Glomerular visceral epithelial cell (primary cell): ENCODE measurements at regions not wholly inside any gene's neighbourhood (a gene's known extent, or its start where the extent isn't known, plus 50 kb on each side); places are given as distances from the start of the nearest gene placed in this dataset.

Experiments
- DNase-seq: peaks from one replicate; pipeline ENCODE4 v3.0.0-alpha.2; 2016; ENCODE audit errors: extremely low spot score

- DNase-seq: no peak
These were observed 410.1 kb downstream of the OMA1 start for GRCh38 chr1:58136387-58136786.

- DNase-seq: no peak
These were observed 410.7 kb downstream of the OMA1 start for GRCh38 chr1:58135821-58136321.

- no peak for DNase-seq
These were observed 413.0 kb downstream of the OMA1 start for GRCh38 chr1:58133562-58133961.

GRCh38 chr1:58123051-58123450 is 423.5 kb downstream of the OMA1 start:
- no peak for DNase-seq

- no peak for DNase-seq
These were observed 426.6 kb downstream of the OMA1 start for GRCh38 chr1:58119971-58120370.

DNA sequence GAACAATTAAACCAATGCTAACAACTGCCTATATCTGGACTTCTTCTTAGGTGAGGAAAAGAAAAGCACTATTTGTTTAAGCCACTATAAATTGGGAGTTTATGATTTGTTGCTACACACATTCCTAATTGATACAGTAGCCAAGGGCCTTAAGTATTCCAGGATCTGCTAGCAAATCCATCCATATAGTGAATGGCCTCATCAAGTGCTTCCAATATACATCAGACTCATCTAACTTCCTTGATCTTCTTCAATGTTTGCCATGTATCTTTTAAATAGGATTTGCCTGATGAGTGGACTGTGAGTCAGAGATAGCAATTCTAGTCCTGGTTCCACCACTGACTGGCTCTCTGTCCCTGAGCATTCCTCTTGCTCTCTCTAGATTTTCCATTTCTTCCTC is 430.2 kb downstream of the OMA1 start:
- no peak for DNase-seq

DNA sequence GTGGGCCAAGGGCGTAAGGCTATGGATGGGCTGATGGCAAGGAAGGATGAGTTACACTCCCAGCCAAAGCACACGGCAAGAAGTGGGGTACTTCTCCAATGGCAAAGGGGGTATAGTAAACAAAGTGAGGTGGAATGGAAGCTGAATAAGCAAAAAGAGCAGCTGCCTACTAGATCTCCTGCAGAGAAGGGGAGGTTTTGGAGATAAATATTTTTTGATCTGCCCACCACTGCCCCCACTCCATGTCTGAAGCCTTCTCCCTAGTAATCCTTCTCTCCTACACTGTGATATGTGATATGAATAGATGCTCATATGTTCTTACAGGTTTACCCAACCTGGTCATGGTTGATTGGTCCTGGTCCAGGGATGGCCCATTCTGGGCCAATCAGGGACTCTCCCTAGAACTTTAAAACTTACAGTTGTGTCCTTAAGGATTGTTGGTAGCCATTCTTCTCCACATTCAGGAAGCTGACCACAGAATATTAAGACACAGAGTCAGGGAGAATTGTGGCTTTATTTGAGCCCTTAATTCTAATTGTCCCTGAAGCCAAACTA is 436.8 kb downstream of the OMA1 start:
- no peak for DNase-seq

DNA sequence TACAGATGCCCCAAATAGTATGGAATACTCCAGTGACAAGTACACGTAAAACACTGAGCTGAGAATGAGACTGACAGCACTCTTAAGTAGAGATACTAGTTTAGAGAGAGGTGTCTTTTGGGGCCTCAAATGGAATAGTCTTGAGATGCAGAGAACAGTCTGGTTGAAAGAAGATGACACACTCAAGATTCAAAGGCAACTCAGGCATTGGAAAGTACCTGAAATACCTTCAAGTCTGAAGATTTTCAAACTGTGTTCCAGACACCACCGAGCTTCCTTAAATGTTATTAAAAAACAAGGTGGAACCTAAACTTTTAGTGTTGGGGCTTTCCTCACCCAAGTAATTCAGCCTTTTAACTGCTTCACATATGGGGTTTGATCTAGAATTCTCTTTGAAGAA is 437.7 kb downstream of the OMA1 start:
- DNase-seq: no peak

- no peak for DNase-seq
These were observed 438.6 kb downstream of the OMA1 start for GRCh38 chr1:58107943-58108342.

- no peak for DNase-seq
These were observed 441.6 kb downstream of the OMA1 start for GRCh38 chr1:58104960-58105359.

- DNase-seq: no peak
These were observed 449.8 kb downstream of the OMA1 start for GRCh38 chr1:58096714-58097113.

GRCh38 chr1:58095183-58095582 is 451.3 kb downstream of the OMA1 start:
- DNase-seq: no peak

- no peak for DNase-seq
These were observed 452.3 kb downstream of the OMA1 start for GRCh38 chr1:58094221-58094620.

DNA sequence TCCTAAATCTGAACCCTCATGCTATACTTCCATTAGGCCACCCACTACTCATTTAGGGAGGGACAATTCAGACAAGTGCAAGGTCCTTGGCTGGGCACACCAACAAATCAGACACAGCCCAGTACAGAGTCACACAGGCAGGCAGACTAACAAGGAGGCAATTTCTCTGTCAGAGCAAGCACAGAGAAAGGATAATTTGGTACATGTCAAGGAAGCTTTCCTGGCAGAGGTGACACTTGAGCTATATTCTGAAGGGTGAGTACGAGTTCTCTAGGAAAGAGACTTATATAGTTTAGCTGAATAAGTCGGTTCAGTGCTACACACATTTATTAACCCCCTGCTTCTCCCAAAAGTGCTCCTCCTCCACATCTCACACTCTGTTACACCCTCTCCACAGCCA is 455.9 kb downstream of the OMA1 start:
- no peak for DNase-seq

GRCh38 chr1:58089898-58090534 is 456.5 kb downstream of the OMA1 start:
- no peak for DNase-seq

DNA sequence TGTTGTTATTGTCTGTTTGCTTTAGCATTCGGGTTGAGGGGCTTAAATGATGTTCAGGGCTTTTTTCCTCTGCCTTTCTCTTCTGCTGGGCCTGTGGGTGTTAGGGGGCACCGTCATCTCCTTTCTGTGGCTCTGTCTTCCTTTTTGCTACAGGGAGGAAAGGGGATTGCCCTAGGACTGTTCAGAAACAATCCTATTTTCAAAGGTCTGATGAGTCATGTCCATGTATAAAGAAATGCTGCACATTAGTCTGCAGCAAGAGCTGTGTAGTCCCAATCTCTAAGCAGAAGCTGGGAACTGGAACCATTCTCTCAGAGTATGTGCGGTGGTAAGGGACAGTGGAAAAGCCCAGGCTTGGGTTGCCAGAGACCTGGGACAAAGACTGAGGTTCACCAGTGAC is 462.3 kb downstream of the OMA1 start:
- DNase-seq: no peak

DNA sequence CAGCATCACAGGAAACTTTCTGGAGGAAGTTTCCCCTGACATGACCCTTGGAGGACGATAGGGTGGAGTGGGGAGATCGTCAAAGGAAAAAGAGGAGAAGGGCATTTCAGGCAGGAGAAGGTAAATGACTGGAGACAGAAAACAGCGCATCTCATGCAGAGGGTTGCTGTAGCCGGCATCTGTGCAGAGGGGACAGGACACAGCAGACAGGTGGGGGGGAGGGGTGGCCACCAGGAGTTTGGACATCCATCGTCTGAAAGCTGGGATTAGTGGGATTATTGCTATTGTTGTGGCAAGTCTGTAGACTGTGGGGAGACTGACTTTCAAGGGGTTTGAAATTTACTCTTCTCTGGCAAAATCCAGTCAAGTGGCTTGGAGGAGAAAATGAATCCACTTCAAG is 463.9 kb downstream of the OMA1 start:
- DNase-seq: no peak

GRCh38 chr1:58076258-58076657 is 470.3 kb downstream of the OMA1 start:
- no peak for DNase-seq

DNA sequence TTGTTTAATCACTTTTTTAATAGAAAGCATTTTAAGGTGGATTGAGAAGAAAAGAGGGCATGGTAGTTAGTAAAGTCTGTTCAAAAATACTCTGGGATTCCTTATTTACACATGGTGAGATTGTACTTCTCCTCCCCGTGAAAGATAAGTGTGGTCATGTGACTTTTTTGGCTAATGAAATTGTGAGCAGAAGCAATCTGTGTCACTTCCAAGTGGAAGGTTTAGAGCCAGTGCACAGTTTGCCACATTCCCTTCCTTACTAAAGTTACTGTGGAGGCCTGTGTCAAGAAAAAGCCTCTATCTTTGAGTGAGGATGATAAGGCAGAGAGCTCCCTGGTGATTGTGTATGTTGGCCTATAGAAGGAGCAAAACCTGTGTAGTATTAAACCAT is 471.3 kb downstream of the OMA1 start:
- no peak for DNase-seq

- no peak for DNase-seq
These were observed 474.1 kb downstream of the OMA1 start for GRCh38 chr1:58072450-58072849.

DNA sequence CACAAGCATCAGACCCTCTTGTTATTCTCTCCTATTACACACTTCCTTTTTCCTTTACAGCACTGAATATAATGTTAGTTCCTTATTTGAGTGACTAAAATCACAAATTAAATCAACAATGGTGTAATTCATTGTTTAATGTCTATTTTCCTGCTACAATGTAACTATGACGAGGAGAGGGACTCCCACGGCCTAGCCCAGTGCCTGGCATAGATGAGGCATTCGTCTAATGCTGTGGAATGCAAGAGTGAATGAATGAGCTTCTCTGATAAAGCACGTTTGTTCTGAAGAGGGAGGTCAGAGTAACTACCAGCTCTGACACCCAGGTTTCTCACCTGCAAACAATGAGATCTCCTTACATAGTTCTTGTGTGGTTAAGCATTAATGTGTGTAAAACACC is 479.4 kb downstream of the OMA1 start:
- DNase-seq: no peak

GRCh38 chr1:58065520-58065919 is 481.0 kb downstream of the OMA1 start:
- DNase-seq: no peak

DNA sequence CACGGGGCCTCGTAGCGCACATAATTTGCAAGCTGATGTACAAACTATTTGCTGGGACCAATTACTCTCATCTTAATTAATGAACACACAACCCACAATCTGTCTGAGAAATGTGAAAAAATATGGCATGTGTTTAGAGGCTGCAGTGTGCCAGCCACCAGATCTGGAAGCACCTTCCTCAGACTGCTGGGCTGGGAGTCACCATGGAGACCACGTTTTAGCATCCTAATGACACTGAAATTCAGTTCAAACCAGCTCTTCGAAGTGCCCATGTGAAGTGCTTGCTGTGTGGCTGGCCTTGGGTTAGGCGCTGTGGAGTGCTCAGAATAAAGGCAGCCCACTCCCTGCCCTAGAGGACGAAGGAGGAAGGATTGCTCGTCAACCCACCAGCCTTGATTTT is 482.4 kb downstream of the OMA1 start:
- DNase-seq: no peak

DNA sequence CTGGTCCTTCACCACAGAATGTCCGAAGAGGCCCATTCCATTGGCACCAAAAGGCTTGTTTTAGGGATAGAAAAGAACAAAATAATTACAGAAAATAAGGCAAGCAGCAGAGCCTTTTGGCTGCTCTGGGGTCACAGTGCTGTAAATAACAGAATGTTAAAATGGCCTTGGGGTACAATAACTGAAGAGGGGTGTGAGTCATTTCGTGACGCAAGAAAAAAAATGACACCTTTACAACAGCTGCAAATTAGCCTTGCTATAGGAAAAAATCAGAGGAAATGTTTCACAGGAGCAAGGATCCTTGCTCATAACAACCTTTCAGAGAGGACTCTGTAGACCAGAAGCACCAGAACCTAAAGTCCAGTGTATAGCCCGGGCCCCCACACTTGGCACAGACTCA is 483.4 kb downstream of the OMA1 start:
- no peak for DNase-seq
